GM12872 (cell line): ENCODE measurements at regions not wholly inside any gene's neighbourhood (a gene's known extent, or its start where the extent isn't known, plus 50 kb on each side); places are given as distances from the start of the nearest gene placed in this dataset.

Experiments used
- TF ChIP-seq, protein P1 (sequence below): IDR thresholded peaks from 3 replicates; pipeline ENCODE4 v1.5.1; 2011; ENCODE audit warnings: low read depth, mild to moderate bottlenecking, low read length, moderate library complexity; ENCODE audit not compliant: insufficient read depth

DNA sequence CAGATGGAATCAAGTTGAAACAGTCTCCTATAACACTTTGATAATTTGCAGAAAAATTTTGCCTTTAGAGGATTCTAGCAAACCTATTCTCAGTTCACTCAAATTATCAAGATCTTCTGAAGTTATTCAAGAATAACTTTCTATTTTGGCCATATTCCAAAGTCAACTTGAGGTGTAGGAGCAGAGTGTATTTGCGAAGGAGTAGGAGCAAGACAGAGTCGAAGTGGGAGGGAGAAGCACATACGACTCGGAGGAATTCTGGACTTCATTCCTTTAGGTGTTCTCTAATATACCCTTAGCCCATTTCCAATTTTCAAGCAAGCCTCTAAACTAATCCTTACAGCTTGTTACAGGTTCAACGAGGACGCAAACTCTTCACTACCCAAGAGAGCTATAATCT is 252.9 kb downstream of the GPM6A start:
- TF ChIP-seq, protein P1, sequence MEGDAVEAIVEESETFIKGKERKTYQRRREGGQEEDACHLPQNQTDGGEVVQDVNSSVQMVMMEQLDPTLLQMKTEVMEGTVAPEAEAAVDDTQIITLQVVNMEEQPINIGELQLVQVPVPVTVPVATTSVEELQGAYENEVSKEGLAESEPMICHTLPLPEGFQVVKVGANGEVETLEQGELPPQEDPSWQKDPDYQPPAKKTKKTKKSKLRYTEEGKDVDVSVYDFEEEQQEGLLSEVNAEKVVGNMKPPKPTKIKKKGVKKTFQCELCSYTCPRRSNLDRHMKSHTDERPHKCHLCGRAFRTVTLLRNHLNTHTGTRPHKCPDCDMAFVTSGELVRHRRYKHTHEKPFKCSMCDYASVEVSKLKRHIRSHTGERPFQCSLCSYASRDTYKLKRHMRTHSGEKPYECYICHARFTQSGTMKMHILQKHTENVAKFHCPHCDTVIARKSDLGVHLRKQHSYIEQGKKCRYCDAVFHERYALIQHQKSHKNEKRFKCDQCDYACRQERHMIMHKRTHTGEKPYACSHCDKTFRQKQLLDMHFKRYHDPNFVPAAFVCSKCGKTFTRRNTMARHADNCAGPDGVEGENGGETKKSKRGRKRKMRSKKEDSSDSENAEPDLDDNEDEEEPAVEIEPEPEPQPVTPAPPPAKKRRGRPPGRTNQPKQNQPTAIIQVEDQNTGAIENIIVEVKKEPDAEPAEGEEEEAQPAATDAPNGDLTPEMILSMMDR = no peak

DNA sequence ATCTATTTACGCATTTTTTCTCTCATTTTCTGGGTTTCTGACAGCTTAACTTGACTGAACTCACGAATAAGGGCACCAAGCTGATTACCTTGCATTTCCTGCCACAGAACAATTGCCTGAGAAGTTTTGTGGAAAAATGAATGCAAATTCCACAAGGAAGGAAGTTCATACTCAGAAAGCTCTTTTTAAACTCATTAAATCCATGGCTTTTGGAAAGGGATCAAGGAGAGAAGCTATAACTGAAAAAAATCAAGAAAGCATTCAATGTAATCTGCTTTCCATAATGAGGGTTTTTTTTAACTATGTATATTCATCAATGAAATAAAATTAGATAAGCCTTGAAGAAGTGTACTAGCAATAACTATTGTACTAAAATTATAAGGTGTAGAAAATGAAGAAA is 252.5 kb downstream of the GPM6A start:
- TF ChIP-seq, protein P1 = no peak

DNA sequence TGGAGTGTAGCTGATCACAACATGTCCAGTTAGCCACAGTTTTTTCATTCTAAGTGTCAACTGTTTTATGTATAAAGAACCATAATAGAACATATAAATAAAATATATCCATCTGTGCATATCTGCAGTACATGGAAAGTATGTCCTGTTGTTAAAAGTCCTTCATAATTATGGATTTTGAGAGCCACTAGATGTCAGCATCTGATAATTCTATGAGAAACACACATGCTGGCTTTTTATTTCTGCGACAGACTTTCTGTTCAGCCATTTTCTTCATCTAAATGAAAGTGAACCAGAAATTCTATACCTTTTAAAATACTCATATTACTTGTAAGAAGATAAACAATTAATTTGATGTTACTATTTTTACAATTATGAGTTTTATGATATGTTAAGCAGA is 251.5 kb downstream of the GPM6A start:
- TF ChIP-seq, protein P1 = no peak

DNA sequence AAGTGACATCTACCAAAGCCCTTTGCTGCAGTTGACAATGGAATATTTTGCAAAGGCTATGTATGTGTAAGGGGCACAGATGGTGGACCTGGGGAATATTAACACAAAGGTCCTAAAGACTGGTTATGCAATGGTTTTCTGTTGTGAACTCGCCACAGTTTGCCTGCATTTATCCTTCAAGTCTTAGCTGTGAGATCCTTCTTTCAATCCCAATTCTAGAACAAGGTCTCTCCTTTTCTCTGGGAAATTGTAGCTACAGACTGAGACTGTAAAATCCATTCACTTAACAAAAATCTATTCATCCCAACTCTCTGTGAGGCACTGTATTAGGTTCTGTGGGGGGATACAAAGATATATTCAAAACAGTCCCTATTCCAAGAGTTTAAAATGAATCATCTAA is 250.4 kb downstream of the GPM6A start:
- TF ChIP-seq, protein P1 = no peak

DNA sequence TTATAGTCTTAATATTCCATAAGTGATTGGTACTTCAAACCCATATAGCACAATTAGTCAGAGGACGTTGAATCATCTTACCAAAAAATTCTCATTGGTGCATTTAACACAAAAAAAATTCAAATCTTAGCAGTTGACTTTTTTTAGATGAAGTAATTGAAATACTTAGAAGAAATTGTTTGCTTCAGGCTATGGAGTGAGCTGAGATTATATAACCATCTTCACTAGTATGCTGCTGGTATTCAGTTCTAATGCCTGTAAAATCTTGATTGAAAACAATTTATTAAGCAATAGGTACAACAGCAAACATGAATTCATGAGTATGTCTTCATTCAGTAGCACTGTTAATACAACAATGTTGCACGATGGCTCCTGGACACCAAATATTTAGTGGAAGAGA is 250.0 kb downstream of the GPM6A start:
- TF ChIP-seq, protein P1 = no peak

DNA sequence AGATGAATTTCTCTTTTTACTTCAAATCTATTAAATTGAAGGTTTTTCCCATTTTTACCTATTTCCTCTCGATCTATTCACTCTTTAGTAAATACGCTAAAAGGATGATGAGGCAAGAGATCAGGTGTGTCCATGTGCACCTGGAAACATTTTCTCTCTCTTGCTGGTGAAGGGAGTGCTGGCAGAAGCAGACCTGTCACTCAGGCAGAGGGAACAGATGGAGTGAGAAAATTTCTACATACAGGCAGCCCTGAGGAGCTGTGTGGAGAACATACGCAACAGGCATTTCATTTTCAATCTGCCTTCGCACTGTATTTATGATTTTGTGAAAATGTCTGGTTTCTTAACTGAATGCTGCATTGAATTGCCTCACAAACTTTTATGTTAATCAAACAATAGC is 249.5 kb downstream of the GPM6A start:
- TF ChIP-seq, protein P1 = no peak
